Trophoblast cell (in vitro differentiated cells and primary cell): ENCODE measurements at regions not wholly inside any gene's neighbourhood (a gene's known extent, or its start where the extent isn't known, plus 50 kb on each side); places are given as distances from the start of the nearest gene placed in this dataset.

Experiments
- DNase-seq, 2 donors: peaks; one replicate each; pipeline ENCODE4 v3.0.0-alpha.2; 2016
- H2AFZ ChIP-seq: 2 replicates; pipeline ENCODE4 v1.6.1; 2013; ENCODE audit warnings: low read length, moderate library complexity, mild to moderate bottlenecking; ENCODE audit not compliant: insufficient read depth, poor library complexity
- H2AK5ac ChIP-seq: 2 replicates; pipeline ENCODE4 v1.6.1; 2013; ENCODE audit warnings: mild to moderate bottlenecking, low read length
- H2BK120ac ChIP-seq: 2 replicates; pipeline ENCODE4 v1.6.1; 2013; ENCODE audit warnings: low read length, mild to moderate bottlenecking, moderate library complexity; ENCODE audit not compliant: insufficient read depth, poor library complexity
- H2BK12ac ChIP-seq: 2 replicates; pipeline ENCODE4 v1.6.1; 2013; ENCODE audit warnings: mild to moderate bottlenecking, low read length, moderate library complexity
- H2BK5ac ChIP-seq: 2 replicates; pipeline ENCODE4 v1.6.1; 2013; ENCODE audit warnings: low read length, low read depth, moderate library complexity, mild to moderate bottlenecking; ENCODE audit not compliant: poor library complexity
- H3K14ac ChIP-seq: 2 replicates; pipeline ENCODE4 v1.6.1; 2013; ENCODE audit warnings: mild to moderate bottlenecking, low read length
- H3K18ac ChIP-seq: 2 replicates; pipeline ENCODE4 v1.6.1; 2013; ENCODE audit warnings: mild to moderate bottlenecking, low read length
- H3K23ac ChIP-seq: 2 replicates; pipeline ENCODE4 v1.6.1; 2013; ENCODE audit warnings: low read length
- H3K27ac ChIP-seq: 2 replicates; pipeline ENCODE4 v1.5.1; 2013; ENCODE audit warnings: low read depth, mild to moderate bottlenecking, inconsistent platforms, low read length, moderate library complexity
- H3K27me3 ChIP-seq: 2 replicates; pipeline ENCODE4 v1.6.1; 2013; ENCODE audit warnings: inconsistent platforms, mild to moderate bottlenecking, low read length, moderate library complexity; ENCODE audit not compliant: insufficient read depth
- H3K36me3 ChIP-seq, 2 experiments: 1 replicate in 1 of 2; 2 replicates in 1 of 2; pipeline ENCODE4 v1.6.1; 2013; ENCODE audit warnings: low read length in 2 of 2, mild to moderate bottlenecking in 2 of 2, moderate library complexity in 1 of 2; ENCODE audit not compliant: insufficient read depth in 2 of 2, control insufficient read depth in 1 of 2
- H3K4ac ChIP-seq: 2 replicates; pipeline ENCODE4 v1.6.1; 2013; ENCODE audit warnings: low read depth, mild to moderate bottlenecking, low read length, moderate library complexity
- H3K4me1 ChIP-seq, 2 experiments: 1 replicate in 1 of 2; 2 replicates in 1 of 2; pipeline ENCODE4 v1.6.1; 2013; ENCODE audit warnings: low read length in 2 of 2, mild to moderate bottlenecking in 2 of 2, moderate library complexity in 1 of 2; ENCODE audit not compliant: insufficient read depth in 2 of 2, control insufficient read depth in 1 of 2
- H3K4me2 ChIP-seq: 2 replicates; pipeline ENCODE4 v1.6.1; 2013; ENCODE audit warnings: inconsistent platforms, mild to moderate bottlenecking, low read length, moderate library complexity
- H3K4me3 ChIP-seq: 2 replicates; pipeline ENCODE4 v1.5.1; 2013; ENCODE audit warnings: mild to moderate bottlenecking, low read depth, low read length, inconsistent platforms
- H3K79me1 ChIP-seq: one replicate; pipeline ENCODE4 v1.6.1; 2013; ENCODE audit warnings: low read length
- H3K79me2 ChIP-seq: 2 replicates; pipeline ENCODE4 v1.6.1; 2013; ENCODE audit warnings: low read length, mild to moderate bottlenecking; ENCODE audit not compliant: control insufficient read depth, insufficient read depth, poor library complexity
- H3K9ac ChIP-seq: 2 replicates; pipeline ENCODE4 v1.6.1; 2013; ENCODE audit warnings: mild to moderate bottlenecking, low read length
- H3K9me3 ChIP-seq: 2 replicates; pipeline ENCODE4 v1.6.1; 2013; ENCODE audit warnings: low read depth, mild to moderate bottlenecking, control low read depth, inconsistent platforms, low read length; ENCODE audit not compliant: insufficient read depth
- H4K12ac ChIP-seq: 2 replicates; pipeline ENCODE4 v1.6.1; 2013; ENCODE audit warnings: low read depth, mild to moderate bottlenecking, low read length, moderate library complexity
- H4K8ac ChIP-seq: 2 replicates; pipeline ENCODE4 v1.6.1; 2013; ENCODE audit warnings: low read depth, mild to moderate bottlenecking, low read length, moderate library complexity
- H4K91ac ChIP-seq: one replicate; pipeline ENCODE4 v1.6.1; 2013; ENCODE audit warnings: low read depth, mild to moderate bottlenecking, low read length, moderate library complexity
- WGBS: extraction: QIAGEN DNeasy Blood & Tissue Kit; methylation state at CpG from one replicate; pipeline ENCODE4 v1.1.7; 2013; ENCODE audit warnings: missing lambda C conversion rate; ENCODE audit not compliant: insufficient read length, insufficient coverage; ENCODE audit errors: extremely low coverage; 5-methylcytosine and 5-hydroxymethylcytosine counted together

GRCh38 chr20:40813029-40813431 lies 124.0 kb upstream of the MAFB start:
- WGBS = no CpG with 5 or more reads among the region's 5 CpGs
- no peak overlapping the region for H2BK12ac ChIP-seq
- H4K91ac ChIP-seq = no peak overlapping the region
- H3K4me2 ChIP-seq = no peak overlapping the region
- no peak overlapping the region for H2AFZ ChIP-seq
- no peak overlapping the region for H4K8ac ChIP-seq
- no peak overlapping the region for H3K14ac ChIP-seq
- H3K27ac ChIP-seq = no peak overlapping the region
- H3K23ac ChIP-seq = no peak overlapping the region
- DNase-seq = no peak
- no peak overlapping the region for H4K12ac ChIP-seq
- H3K4me3 ChIP-seq = no peak overlapping the region
- no peak overlapping the region for H3K4ac ChIP-seq
- H2BK5ac ChIP-seq = no peak overlapping the region
- no peak overlapping the region for H2BK120ac ChIP-seq
- H3K79me1 ChIP-seq = no peaks in the 10 kb centered on the region
- H3K18ac ChIP-seq = no peak overlapping the region
- peaks cover 2% of the 10 kb centered on the region for H3K9me3 ChIP-seq
- H3K36me3 ChIP-seq = no peaks in the 10 kb centered on the region
- H3K4me1 ChIP-seq = no peaks in the 10 kb centered on the region
- H3K79me2 ChIP-seq = no peaks in the 10 kb centered on the region
- no peak overlapping the region for H2AK5ac ChIP-seq
- H3K27me3 ChIP-seq = no peaks in the 10 kb centered on the region
- H3K9ac ChIP-seq = no peak overlapping the region

GRCh38 chr20:40813708-40814630 lies 124.9 kb upstream of the MAFB start:
- Histone ChIP-seq H4K8ac (no peak overlapping the region), H2AFZ (no peak overlapping the region), H2AK5ac (no peak overlapping the region), H3K18ac (no peak overlapping the region), H3K4me3 (no peak overlapping the region), H3K36me3 (no peaks in the 10 kb centered on the region), H3K27me3 (no peaks in the 10 kb centered on the region), H3K27ac (no peak overlapping the region), H2BK5ac (no peak overlapping the region), H3K4ac (no peak overlapping the region), H3K79me1 (no peaks in the 10 kb centered on the region), H3K4me1 (no peaks in the 10 kb centered on the region), H2BK12ac (no peak overlapping the region), H2BK120ac (no peak overlapping the region), H3K9me3 (peaks cover 2% of the 10 kb centered on the region), H3K23ac (no peak overlapping the region), H4K91ac (no peak overlapping the region), H3K14ac (no peak overlapping the region), H4K12ac (no peak overlapping the region), H3K4me2 (no peak overlapping the region), H3K9ac (no peak overlapping the region), H3K79me2 (no peaks in the 10 kb centered on the region)
- no CpG with 5 or more reads among the region's 13 CpGs for WGBS
- no peak for DNase-seq

GRCh38 chr20:40814631-40814960 lies 125.6 kb upstream of the MAFB start:
- Histone ChIP-seq H3K4me3 (no peak overlapping the region), H3K9ac (no peak overlapping the region), H4K12ac (no peak overlapping the region), H3K79me2 (no peaks in the 10 kb centered on the region), H4K91ac (no peak overlapping the region), H3K79me1 (no peaks in the 10 kb centered on the region), H3K27ac (no peak overlapping the region), H3K23ac (no peak overlapping the region), H3K4me1 (no peaks in the 10 kb centered on the region), H3K4me2 (no peak overlapping the region), H3K4ac (no peak overlapping the region), H3K9me3 (peaks cover 2% of the 10 kb centered on the region), H3K18ac (no peak overlapping the region), H4K8ac (no peak overlapping the region), H3K36me3 (no peaks in the 10 kb centered on the region), H2BK5ac (no peak overlapping the region), H2AK5ac (no peak overlapping the region), H2BK12ac (no peak overlapping the region), H3K27me3 (no peaks in the 10 kb centered on the region), H3K14ac (no peak overlapping the region), H2BK120ac (no peak overlapping the region), H2AFZ (no peak overlapping the region)
- WGBS = no CpG with 5 or more reads among the region's 2 CpGs
- DNase-seq = no peak

- Histone ChIP-seq H3K4me1 (no peaks in the 10 kb centered on the region), H4K8ac (no peak overlapping the region), H2BK12ac (no peak overlapping the region), H3K18ac (no peak overlapping the region), H3K27ac (no peak overlapping the region), H2BK120ac (no peak overlapping the region), H4K12ac (no peak overlapping the region), H3K23ac (no peak overlapping the region), H4K91ac (no peak overlapping the region), H3K36me3 (no peaks in the 10 kb centered on the region), H3K4ac (no peak overlapping the region), H3K9ac (no peak overlapping the region), H2AFZ (no peak overlapping the region), H2AK5ac (no peak overlapping the region), H2BK5ac (no peak overlapping the region), H3K14ac (no peak overlapping the region), H3K4me3 (no peak overlapping the region), H3K4me2 (no peak overlapping the region), H3K9me3 (peaks cover 2% of the 10 kb centered on the region), H3K79me2 (no peaks in the 10 kb centered on the region), H3K27me3 (no peaks in the 10 kb centered on the region), H3K79me1 (no peaks in the 10 kb centered on the region)
- no peak for DNase-seq
- WGBS = no CpG with 5 or more reads among the region's 9 CpGs
These were observed 126.4 kb upstream of the MAFB start for GRCh38 chr20:40815156-40816038.
